Transverse colon (tissue), 4 donors: ENCODE measurements at regions not wholly inside any gene's neighbourhood (a gene's known extent, or its start where the extent isn't known, plus 50 kb on each side); places are given as distances from the start of the nearest gene placed in this dataset.

Experiments used
- DNase-seq: peaks from one replicate; pipeline ENCODE4 v3.0.0-alpha.2; 2019
- H3K27ac ChIP-seq, 4 donors: fragments of 200-600 bp; sonication (generic); 2 replicates each; pipeline ENCODE4 v1.5.1; 2016 to 2018; ENCODE audit warnings: inconsistent platforms in 4 of 4
- H3K27me3 ChIP-seq: fragments of 200-600 bp; sonication (generic); 2 replicates; pipeline ENCODE4 v1.5.1; 2017; ENCODE audit warnings: inconsistent platforms
- H3K36me3 ChIP-seq, 4 donors: fragments of 200-600 bp; sonication (generic); 2 replicates each; pipeline ENCODE4 v1.5.1; 2017 to 2019; ENCODE audit warnings: inconsistent platforms in 4 of 4
- H3K4me1 ChIP-seq, 4 donors: fragments of 200-600 bp; sonication (generic); 2 replicates each; pipeline ENCODE4 v1.5.1; 2017 to 2020; ENCODE audit warnings: inconsistent platforms in 4 of 4
- H3K4me3 ChIP-seq, 4 donors: fragments of 200-600 bp; sonication (generic); 1 replicate in 1 of 4; 2 replicates in 3 of 4; pipeline versions ENCODE4 v1.5.1 to v1.6.1; 2017 to 2019; ENCODE audit warnings: inconsistent platforms in 4 of 4
- H3K9me3 ChIP-seq, 2 donors: fragments of 200-600 bp; sonication (generic); 2 replicates each; pipeline ENCODE4 v1.5.1; 2017 to 2019; ENCODE audit warnings: inconsistent platforms in 2 of 2
- EP300 ChIP-seq: sonication (generic); formaldehyde crosslinking; IDR thresholded peaks from one replicate; pipeline ENCODE4 v1.6.1; 2017; ENCODE audit warnings: antibody characterized with exemption, low read depth
- POLR2A ChIP-seq: fragments of 450-650 bp; IDR thresholded peaks from one replicate; pipeline ENCODE4 v1.6.1; 2016; ENCODE audit warnings: antibody characterized with exemption, mild to moderate bottlenecking, moderate library complexity
- POLR2AphosphoS5 ChIP-seq, 3 donors: sonication (generic); formaldehyde crosslinking; IDR thresholded peaks; one replicate each; pipeline ENCODE4 v1.6.1; 2016; ENCODE audit warnings: antibody characterized with exemption in 3 of 3
- WGBS, 2 donors: methylation state at CpG; one replicate each; pipeline ENCODE4 v1.1.5; 2018; ENCODE audit warnings: low coverage in 1 of 2; 5-methylcytosine and 5-hydroxymethylcytosine counted together
- in situ Hi-C, 4 donors: fragments of 200-750 bp; cut with MboI; loops; one replicate each; pipeline versions ENCODE4 v1.15.0 to v1.15.1; 2017; ENCODE audit warnings: low sequenced_read_pairs in 3 of 4, low pct_ligation_motif_present in 1 of 4, low pct_unique_long_range_greater_than_20kb in 1 of 4
- intact Hi-C: fragments of 100-400 bp; cut with DNase I; formaldehyde crosslinking; loops from one replicate; pipeline ENCODE4 v1.15.1; 2023; ENCODE audit warnings: low total_unique reads
- TF ChIP-seq, protein P1 (sequence below), 5 experiments: fragments of 200-600 bp in 3 of 5; fragments of 450-650 bp in 2 of 5; sonication (generic) in 3 of 5; IDR thresholded peaks; 1 replicate in 2 of 5; 2 replicates in 3 of 5; pipeline ENCODE4 v1.5.1; 2016 to 2017; ENCODE audit warnings: antibody characterized with exemption in 5 of 5, inconsistent platforms in 3 of 5, mild to moderate bottlenecking in 2 of 5, moderate library complexity in 1 of 5

DNA sequence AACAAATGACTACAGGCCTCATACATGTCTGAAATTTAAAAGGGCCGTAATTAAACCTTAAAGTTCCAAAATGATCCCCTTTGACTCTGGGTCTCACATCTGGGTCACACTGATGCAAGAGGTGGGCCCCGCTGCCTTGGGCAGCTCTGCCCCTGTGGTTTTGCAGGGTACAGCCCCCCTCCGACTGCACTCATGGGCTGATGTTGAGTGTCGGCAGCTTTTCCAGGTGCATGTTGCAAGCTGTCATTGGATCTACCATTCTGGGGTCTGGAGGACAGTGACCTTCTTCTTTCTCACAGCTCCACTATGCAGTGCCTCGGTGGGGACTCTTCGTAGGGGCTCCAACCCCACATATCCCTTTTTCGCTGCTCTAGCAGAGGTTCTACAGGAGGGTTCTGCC, 1537.9 kb downstream of the PCDH18 start:
- in situ Hi-C loops: no loop called here
- no peak for TF ChIP-seq EP300
- no peak for TF ChIP-seq POLR2A
- TF ChIP-seq, protein P1, sequence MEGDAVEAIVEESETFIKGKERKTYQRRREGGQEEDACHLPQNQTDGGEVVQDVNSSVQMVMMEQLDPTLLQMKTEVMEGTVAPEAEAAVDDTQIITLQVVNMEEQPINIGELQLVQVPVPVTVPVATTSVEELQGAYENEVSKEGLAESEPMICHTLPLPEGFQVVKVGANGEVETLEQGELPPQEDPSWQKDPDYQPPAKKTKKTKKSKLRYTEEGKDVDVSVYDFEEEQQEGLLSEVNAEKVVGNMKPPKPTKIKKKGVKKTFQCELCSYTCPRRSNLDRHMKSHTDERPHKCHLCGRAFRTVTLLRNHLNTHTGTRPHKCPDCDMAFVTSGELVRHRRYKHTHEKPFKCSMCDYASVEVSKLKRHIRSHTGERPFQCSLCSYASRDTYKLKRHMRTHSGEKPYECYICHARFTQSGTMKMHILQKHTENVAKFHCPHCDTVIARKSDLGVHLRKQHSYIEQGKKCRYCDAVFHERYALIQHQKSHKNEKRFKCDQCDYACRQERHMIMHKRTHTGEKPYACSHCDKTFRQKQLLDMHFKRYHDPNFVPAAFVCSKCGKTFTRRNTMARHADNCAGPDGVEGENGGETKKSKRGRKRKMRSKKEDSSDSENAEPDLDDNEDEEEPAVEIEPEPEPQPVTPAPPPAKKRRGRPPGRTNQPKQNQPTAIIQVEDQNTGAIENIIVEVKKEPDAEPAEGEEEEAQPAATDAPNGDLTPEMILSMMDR (IDR thresholded peaks at IDR 0.05): no peak
- TF ChIP-seq POLR2AphosphoS5 (IDR thresholded peaks at IDR 0.05): no peak
- H3K9me3 ChIP-seq: no peaks in the 10 kb centered on the region
- DNase-seq: no peak
- H3K27ac ChIP-seq: no peak overlapping the region
- H3K27me3 ChIP-seq: no peaks in the 10 kb centered on the region
- H3K4me1 ChIP-seq: no peaks in the 10 kb centered on the region
- intact Hi-C loops: no loop called here
- WGBS, 2 donors: 93% methylated on average over 2 to 7 of the region's 7 CpGs
- no peaks in the 10 kb centered on the region for H3K36me3 ChIP-seq
- H3K4me3 ChIP-seq: no peak overlapping the region

DNA sequence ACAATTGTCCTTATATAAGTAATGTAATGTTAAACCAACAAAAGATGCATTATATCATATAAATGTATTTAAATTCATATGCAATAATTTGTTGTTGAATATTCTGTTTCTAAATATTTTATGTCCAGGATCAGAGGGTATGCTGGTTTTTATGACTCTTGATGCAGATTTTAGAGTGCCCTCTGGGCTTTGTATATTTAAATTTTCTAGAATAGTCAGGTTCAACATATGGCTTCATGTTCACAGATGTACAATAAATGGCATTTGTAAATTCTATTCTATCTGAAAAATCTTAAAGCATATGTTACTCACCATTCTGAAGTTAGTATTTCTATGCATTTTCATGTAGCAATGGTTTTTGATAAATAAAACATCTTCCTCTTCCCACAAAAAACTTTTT, 1555.4 kb downstream of the PCDH18 start:
- TF ChIP-seq POLR2AphosphoS5 (IDR thresholded peaks at IDR 0.05) (no peak), POLR2A (no peak), EP300 (no peak)
- TF ChIP-seq, protein P1 (IDR thresholded peaks at IDR 0.05): no peak
- Histone ChIP-seq H3K9me3 (no peaks in the 10 kb centered on the region), H3K27me3 (no peaks in the 10 kb centered on the region), H3K36me3 (no peaks in the 10 kb centered on the region), H3K4me1 (no peaks in the 10 kb centered on the region), H3K27ac (no peak overlapping the region), H3K4me3 (no peak overlapping the region)
- intact Hi-C loops (no loop called here), in situ Hi-C loops (no loop called here)
- no peak for DNase-seq

DNA sequence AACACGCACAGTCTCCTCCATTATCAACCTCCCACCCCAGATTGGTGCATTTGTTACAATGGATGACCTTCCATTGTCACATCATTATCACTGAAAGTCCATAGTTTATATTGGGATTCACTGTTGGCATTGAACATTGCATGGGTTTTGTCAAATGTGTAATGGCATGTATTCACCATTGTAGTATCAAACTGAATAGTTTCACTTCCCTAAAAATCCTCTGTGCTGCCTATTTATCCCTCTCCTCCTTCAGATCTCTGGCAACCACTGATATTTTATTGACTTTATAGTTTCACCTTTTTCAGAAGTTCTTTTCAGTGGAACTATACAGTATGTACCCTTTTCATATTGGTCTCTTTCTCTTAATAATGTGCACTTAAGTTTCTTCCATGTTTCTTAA, 1565.4 kb downstream of the PCDH18 start:
- WGBS, 2 donors: 93 to 100% methylated on average over 1 of the region's 1 CpG
- in situ Hi-C loops (no loop called here), intact Hi-C loops (no loop called here)
- no peaks in the 10 kb centered on the region for H3K4me1 ChIP-seq
- no peaks in the 10 kb centered on the region for H3K27me3 ChIP-seq
- DNase-seq: no peak
- H3K36me3 ChIP-seq: no peaks in the 10 kb centered on the region
- TF ChIP-seq POLR2A (no peak), EP300 (no peak), POLR2AphosphoS5 (IDR thresholded peaks at IDR 0.05) (no peak)
- TF ChIP-seq, protein P1 (IDR thresholded peaks at IDR 0.05): no peak
- no peak overlapping the region for H3K27ac ChIP-seq
- no peak overlapping the region for H3K4me3 ChIP-seq
- H3K9me3 ChIP-seq: no peaks in the 10 kb centered on the region

DNA sequence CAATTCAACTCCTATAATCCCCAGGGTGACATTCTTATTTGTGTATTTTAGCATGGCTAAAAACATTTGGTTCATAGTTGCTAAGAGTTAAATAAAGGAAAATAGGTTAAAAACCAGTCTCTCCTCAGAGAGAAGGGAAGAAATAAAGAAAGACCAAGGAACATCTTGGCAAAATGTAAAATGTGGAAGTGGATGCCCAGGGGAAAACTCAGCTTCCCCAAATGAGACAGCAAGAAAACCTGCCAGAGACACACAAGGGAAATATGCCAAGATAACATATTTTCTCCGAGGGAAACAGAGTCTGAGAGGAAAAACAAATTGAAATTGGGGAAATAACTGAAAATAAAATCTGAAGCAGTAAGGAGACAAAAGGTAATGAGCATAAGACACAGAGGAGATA, 1569.3 kb downstream of the PCDH18 start:
- Histone ChIP-seq H3K27ac (no peak overlapping the region), H3K27me3 (no peaks in the 10 kb centered on the region), H3K9me3 (no peaks in the 10 kb centered on the region), H3K36me3 (no peaks in the 10 kb centered on the region), H3K4me1 (no peaks in the 10 kb centered on the region), H3K4me3 (no peak overlapping the region)
- 13 to 51% methylated on average over 1 of the region's 1 CpG for WGBS, 2 donors
- no peak for DNase-seq
- intact Hi-C loops: no loop called here
- in situ Hi-C loops: no loop called here
- TF ChIP-seq, protein P1 (IDR thresholded peaks at IDR 0.05): no peak
- TF ChIP-seq POLR2A (no peak), POLR2AphosphoS5 (IDR thresholded peaks at IDR 0.05) (no peak), EP300 (no peak)
